DOHH2 (cell line): ENCODE measurements at regions not wholly inside any gene's neighbourhood (a gene's known extent, or its start where the extent isn't known, plus 50 kb on each side); places are given as distances from the start of the nearest gene placed in this dataset.

Source experiments
- H3F3A ChIP-seq: fragments of 200-600 bp; sonication (generic), shearing (Covaris generic); 2 replicates; pipeline ENCODE4 v1.6.0; 2016; ENCODE audit warnings: antibody characterized with exemption, mild to moderate bottlenecking; ENCODE audit not compliant: control insufficient read depth, insufficient read depth
- H3K27ac ChIP-seq: fragments of 200-600 bp; sonication (generic); 2 replicates; pipeline ENCODE4 v1.5.1; 2014; ENCODE audit warnings: low read depth, mild to moderate bottlenecking, low read length, moderate library complexity
- H3K27me3 ChIP-seq: fragments of 200-600 bp; sonication (generic); 2 replicates; pipeline ENCODE4 v1.6.1; 2014; ENCODE audit warnings: mild to moderate bottlenecking, low read length, mixed read lengths; ENCODE audit not compliant: control insufficient read depth
- H3K36me3 ChIP-seq: fragments of 200-600 bp; sonication (generic); 2 replicates; pipeline ENCODE4 v1.6.1; 2014; ENCODE audit warnings: mild to moderate bottlenecking, low read length, moderate library complexity, mixed read lengths; ENCODE audit not compliant: control insufficient read depth
- H3K4me1 ChIP-seq: fragments of 200-600 bp; sonication (generic); 2 replicates; pipeline ENCODE4 v1.6.1; 2014; ENCODE audit warnings: mild to moderate bottlenecking, low read length, mixed read lengths; ENCODE audit not compliant: control insufficient read depth
- H3K4me2 ChIP-seq: fragments of 200-600 bp; sonication (generic); 2 replicates; pipeline ENCODE4 v1.6.0; 2014; ENCODE audit warnings: mild to moderate bottlenecking, low read length, moderate library complexity
- H3K4me3 ChIP-seq: fragments of 200-600 bp; sonication (generic); 2 replicates; pipeline ENCODE4 v1.5.1; 2014; ENCODE audit warnings: mild to moderate bottlenecking, low read length, mixed read lengths
- H3K79me2 ChIP-seq: fragments of 200-600 bp; sonication (generic); 2 replicates; pipeline ENCODE4 v1.6.1; 2014; ENCODE audit warnings: mild to moderate bottlenecking, low read length, mixed read lengths; ENCODE audit not compliant: control insufficient read depth
- H3K9me2 ChIP-seq: fragments of 200-600 bp; sonication (generic); replicated peaks from 2 replicates; pipeline ENCODE4 v1.6.1; 2014; ENCODE audit warnings: mild to moderate bottlenecking, low read length, mixed read lengths; ENCODE audit not compliant: control insufficient read depth
- H3K9me3 ChIP-seq: fragments of 200-600 bp; sonication (generic); 2 replicates; pipeline ENCODE4 v1.6.1; 2014; ENCODE audit warnings: antibody characterized with exemption, low read length, mixed read lengths; ENCODE audit not compliant: control insufficient read depth, insufficient read depth
- H4K20me1 ChIP-seq: fragments of 200-600 bp; sonication (generic); 2 replicates; pipeline ENCODE4 v1.6.0; 2014; ENCODE audit warnings: low read depth, mild to moderate bottlenecking, antibody characterized with exemption, low read length, moderate library complexity; ENCODE audit not compliant: control insufficient read depth, insufficient read depth
- CTCF ChIP-seq: fragments of 200-600 bp; sonication (generic); IDR thresholded peaks from one replicate; pipeline ENCODE4 v1.5.1; 2014; ENCODE audit warnings: antibody characterized with exemption, mild to moderate bottlenecking, low read depth, low read length; ENCODE audit not compliant: poor library complexity, severe bottlenecking
- EZH2phosphoT487 ChIP-seq: fragments of 200-600 bp; sonication (generic); IDR thresholded peaks from 2 replicates; pipeline ENCODE4 v1.6.1; 2017; ENCODE audit warnings: borderline replicate concordance, mild to moderate bottlenecking, antibody characterized with exemption, low read length, moderate library complexity, mixed read lengths

GRCh38 chr3:56921573-56922453 is 120.1 kb upstream of the ARHGEF3 start:
- no peaks in the 10 kb centered on the region for H3K79me2 ChIP-seq
- H3K27ac ChIP-seq, result no peak overlapping the region
- H3F3A ChIP-seq, result peaks cover 21% of the 10 kb centered on the region
- peak overlapping the region; percentile 14; the same call in 1 of the 2 replicates for H3K4me3 ChIP-seq
- no peaks in the 10 kb centered on the region for H3K9me3 ChIP-seq
- H3K36me3 ChIP-seq, result no peaks in the 10 kb centered on the region
- no peaks in the 10 kb centered on the region for H3K27me3 ChIP-seq
- TF ChIP-seq CTCF (no peak), EZH2phosphoT487 (no peak)
- no peaks in the 10 kb centered on the region for H4K20me1 ChIP-seq
- peaks cover 67% of the 10 kb centered on the region for H3K4me1 ChIP-seq
- no peaks in the 10 kb centered on the region for H3K9me2 ChIP-seq
- H3K4me2 ChIP-seq, result peak overlapping the region; percentile 36

GRCh38 chr3:56919797-56920195 is 118.0 kb upstream of the ARHGEF3 start:
- TF ChIP-seq CTCF (no peak), EZH2phosphoT487 (no peak)
- no peak overlapping the region for H3K4me2 ChIP-seq
- H3K36me3 ChIP-seq, result no peaks in the 10 kb centered on the region
- peaks cover 25% of the 10 kb centered on the region for H3F3A ChIP-seq
- H3K4me3 ChIP-seq, result no peak overlapping the region
- H3K4me1 ChIP-seq, result peaks cover 87% of the 10 kb centered on the region
- no peaks in the 10 kb centered on the region for H3K27me3 ChIP-seq
- no peaks in the 10 kb centered on the region for H3K9me2 ChIP-seq
- no peaks in the 10 kb centered on the region for H3K9me3 ChIP-seq
- H3K27ac ChIP-seq, result no peak overlapping the region
- no peaks in the 10 kb centered on the region for H4K20me1 ChIP-seq
- no peaks in the 10 kb centered on the region for H3K79me2 ChIP-seq

DNA sequence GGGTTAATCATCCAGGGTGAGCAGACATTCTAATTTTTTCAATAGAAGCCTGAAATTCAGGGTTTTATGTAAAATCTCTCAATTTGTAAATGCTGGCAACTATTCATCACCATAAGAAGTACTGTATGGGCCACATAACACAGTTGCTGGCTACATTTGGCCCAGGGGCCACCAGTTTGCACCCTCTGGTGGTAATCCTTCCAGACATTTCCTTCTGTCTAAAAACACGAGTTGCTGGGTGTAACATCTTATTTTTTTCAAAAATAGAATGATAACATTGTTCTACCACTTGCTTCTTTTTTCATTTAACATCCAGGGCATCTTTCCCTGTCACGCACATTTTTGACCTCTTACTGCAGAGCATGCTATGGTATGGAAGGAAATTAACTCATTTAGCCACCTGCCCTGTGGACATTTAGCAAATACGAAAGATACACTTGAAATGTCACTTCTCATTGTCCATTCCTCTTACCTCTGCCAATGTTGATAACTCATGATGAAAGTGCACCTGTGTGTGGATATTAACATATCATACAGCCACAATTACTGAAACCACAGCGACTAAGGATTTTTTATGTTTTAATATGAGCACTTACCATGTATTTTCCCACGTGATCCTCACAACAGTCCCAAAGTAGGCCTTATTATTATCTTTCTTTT is 117.5 kb upstream of the ARHGEF3 start:
- H3K27me3 ChIP-seq, result no peaks in the 10 kb centered on the region
- H3K4me1 ChIP-seq, result peaks cover 85% of the 10 kb centered on the region
- H3K4me2 ChIP-seq, result peak overlapping the region; percentile 96; the same call in 1 of the 2 replicates
- H3K9me2 ChIP-seq, result no peaks in the 10 kb centered on the region
- H3K27ac ChIP-seq, result no peak overlapping the region
- H3K36me3 ChIP-seq, result no peaks in the 10 kb centered on the region
- H3K4me3 ChIP-seq, result no peak overlapping the region
- no peaks in the 10 kb centered on the region for H3K9me3 ChIP-seq
- H3K79me2 ChIP-seq, result no peaks in the 10 kb centered on the region
- peak; percentile 22 for TF ChIP-seq CTCF
- no peak for TF ChIP-seq EZH2phosphoT487
- H4K20me1 ChIP-seq, result no peaks in the 10 kb centered on the region
- H3F3A ChIP-seq, result peaks cover 25% of the 10 kb centered on the region
